Activated CD4-positive, alpha-beta T cell treated with anti-CD3 and anti-CD28 coated beads, Interleukin-2, amount 50 U/mL, for 24 hours (primary cell): ENCODE measurements at regions not wholly inside any gene's neighbourhood (a gene's known extent, or its start where the extent isn't known, plus 50 kb on each side); places are given as distances from the start of the nearest gene placed in this dataset.

ENCODE experiments used
- DNase-seq, 2 donors: peaks; one replicate each; pipeline ENCODE4 v3.0.0-alpha.2; 2020; ENCODE audit warnings: low read depth in 1 of 2, low spot score in 1 of 2

DNA sequence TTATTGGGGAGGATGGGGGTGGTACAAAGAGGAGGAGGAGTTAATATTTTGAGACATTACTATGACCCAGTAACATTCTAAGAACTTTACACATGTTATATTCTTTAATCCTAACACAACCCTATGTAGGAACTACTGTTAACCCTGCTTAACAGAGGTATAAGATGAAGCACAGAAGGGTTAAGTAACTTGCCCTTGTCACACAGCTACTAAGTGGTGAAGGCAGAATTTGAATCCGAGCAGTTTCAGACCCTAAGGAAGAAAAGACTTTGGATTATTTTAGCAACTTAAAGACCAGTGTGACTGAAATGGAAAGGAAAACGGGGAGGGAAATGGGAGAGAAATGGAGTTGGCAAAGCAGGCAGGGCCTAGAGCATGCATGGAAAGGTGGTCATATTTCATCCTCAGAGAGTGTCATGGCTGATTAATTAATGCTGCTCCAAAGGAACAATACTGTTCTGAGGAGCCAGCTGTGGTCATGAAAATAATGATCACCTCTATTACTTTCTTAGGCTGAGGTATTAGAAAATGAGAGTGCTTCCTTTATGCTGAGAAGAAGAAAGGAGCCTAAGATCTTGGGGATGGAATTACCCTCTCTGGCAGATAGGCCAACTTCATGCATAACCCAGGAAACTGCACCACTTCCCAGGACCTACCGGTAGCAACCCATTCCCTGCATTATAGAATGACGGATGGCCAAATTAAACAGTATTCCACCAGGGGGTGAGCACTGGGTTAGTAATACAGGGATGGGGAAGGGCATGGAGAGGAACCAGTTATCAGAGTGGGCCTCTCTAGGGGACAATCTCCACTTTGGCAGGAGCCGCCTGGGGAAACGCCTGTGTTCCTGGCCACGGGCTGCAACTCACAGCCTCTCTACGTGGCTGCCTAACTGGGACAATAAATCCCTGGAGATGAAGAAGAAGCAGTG is 50.1 kb upstream of the TNFAIP3 start:
- no peak for DNase-seq
